Spleen (tissue), 11 donors: ENCODE measurements at regions not wholly inside any gene's neighbourhood (a gene's known extent, or its start where the extent isn't known, plus 50 kb on each side); places are given as distances from the start of the nearest gene placed in this dataset.

Experiments used
- DNase-seq: peaks from one replicate; pipeline ENCODE4 v3.0.0-alpha.2; 2020
- H3K27ac ChIP-seq, 8 donors: fragments of 200-600 bp; sonication (generic) in 7 of 8; 1 replicate in 4 of 8; 2 replicates in 4 of 8; pipeline versions ENCODE4 v1.5.0 to v1.8.0; 2016 to 2021; ENCODE audit warnings: inconsistent platforms in 4 of 8, mild to moderate bottlenecking in 4 of 8, moderate library complexity in 1 of 8
- H3K27me3 ChIP-seq, 7 donors: fragments of 200-600 bp; sonication (generic) in 6 of 7; replicated peaks in 1 of 7; 1 replicate in 4 of 7; 2 replicates in 3 of 7; pipeline versions ENCODE4 v1.5.0 to v1.8.0; 2016 to 2021; ENCODE audit warnings: inconsistent platforms in 3 of 7, mild to moderate bottlenecking in 1 of 7
- H3K36me3 ChIP-seq, 6 donors: fragments of 200-600 bp; sonication (generic) in 5 of 6; 1 replicate in 4 of 6; 2 replicates in 2 of 6; pipeline versions ENCODE4 v1.5.0 to v1.8.0; 2016 to 2021; ENCODE audit warnings: inconsistent platforms in 2 of 6
- H3K4me1 ChIP-seq, 6 donors: fragments of 200-600 bp; sonication (generic) in 5 of 6; 1 replicate in 3 of 6; 2 replicates in 3 of 6; pipeline versions ENCODE4 v1.5.0 to v1.8.0; 2016 to 2021; ENCODE audit warnings: inconsistent platforms in 3 of 6
- H3K4me3 ChIP-seq, 8 donors: fragments of 200-600 bp; sonication (generic) in 7 of 8; 1 replicate in 4 of 8; 2 replicates in 4 of 8; pipeline versions ENCODE4 v1.5.0 to v1.8.0; 2016 to 2021; ENCODE audit warnings: inconsistent platforms in 4 of 8, mild to moderate bottlenecking in 4 of 8, moderate library complexity in 2 of 8
- H3K9me3 ChIP-seq, 8 donors: fragments of 200-600 bp; sonication (generic) in 7 of 8; 1 replicate in 4 of 8; 2 replicates in 4 of 8; pipeline versions ENCODE4 v1.5.0 to v1.8.0; 2016 to 2021; ENCODE audit warnings: inconsistent platforms in 4 of 8
- CTCF ChIP-seq, 11 experiments: fragments of 200-600 bp in 7 of 11; fragments of 450-650 bp in 4 of 11; sonication (generic) in 4 of 11; IDR thresholded peaks in 8 of 11; conservative IDR thresholded peaks in 3 of 11; 1 replicate in 7 of 11; 2 replicates in 4 of 11; pipeline versions ENCODE4 v1.4.0 to v1.8.0; 2016 to 2021; ENCODE audit warnings: antibody characterized with exemption in 11 of 11, inconsistent platforms in 4 of 11, mild to moderate bottlenecking in 1 of 11
- POLR2A ChIP-seq, 3 donors: fragments of 450-650 bp; IDR thresholded peaks; one replicate each; pipeline ENCODE4 v1.5.1; 2017; ENCODE audit warnings: antibody characterized with exemption in 3 of 3, mild to moderate bottlenecking in 1 of 3
- POLR2AphosphoS5 ChIP-seq, 3 donors: sonication (generic); formaldehyde crosslinking; IDR thresholded peaks; one replicate each; pipeline ENCODE4 v1.5.1; 2017; ENCODE audit warnings: antibody characterized with exemption in 3 of 3
- WGBS, 5 donors: extraction: QIAGEN DNeasy Blood & Tissue Kit in 3 of 5; methylation state at CpG; one replicate each; pipeline versions ENCODE4 v1.1.5 to v1.1.7; 2013 to 2018; 5-methylcytosine and 5-hydroxymethylcytosine counted together
- intact Hi-C: fragments of 100-400 bp; cut with DNase I; formaldehyde crosslinking; loops from one replicate; pipeline ENCODE4 v1.15.0; 2023; ENCODE audit warnings: low total_unique reads
- donor health status: healthy with polysubstance abuse.
- donor health status: DM: no; HTN: no; CAD: no; lungs with moderate emphysema.
- donor health status: DM: no; HTN: no; CAD: no.
- donor health status: Bipolar disorder and iron deficiency.
- donor health status: healthy.
- donor health status: DM: no; HTN: no; CAD: no.
- donor health status: DM: yes; HTN: yes; CAD: no.

GRCh38 chr13:103371271-103371670 lies 305.1 kb upstream of the SLC10A2 start:
- Histone ChIP-seq H3K27me3 (no peaks in the 10 kb centered on the region), H3K4me1 (no peaks in the 10 kb centered on the region), H3K9me3 (peaks cover 0 to 7% (median 0%) of the 10 kb centered on the region in 8 donors), H3K4me3 (no peak overlapping the region), H3K36me3 (no peaks in the 10 kb centered on the region), H3K27ac (no peak overlapping the region)
- intact Hi-C loops, result no loop called here
- 64 to 79% (median 70%) methylated on average over 2 of the region's 2 CpGs for WGBS, 5 donors
- no peak for DNase-seq
- TF ChIP-seq CTCF (IDR thresholded peaks at IDR 0.05 in 8 of 11, conservative IDR thresholded peaks at IDR 0.05 in 3 of 11), result no peak
- no peak for TF ChIP-seq POLR2AphosphoS5 (IDR thresholded peaks at IDR 0.05)
- TF ChIP-seq POLR2A (IDR thresholded peaks at IDR 0.05), result no peak

GRCh38 chr13:103370790-103371189 lies 304.6 kb upstream of the SLC10A2 start:
- Histone ChIP-seq H3K9me3 (peaks cover 0 to 6% (median 0%) of the 10 kb centered on the region in 8 donors), H3K4me3 (no peak overlapping the region), H3K27me3 (no peaks in the 10 kb centered on the region), H3K27ac (no peak overlapping the region), H3K36me3 (no peaks in the 10 kb centered on the region), H3K4me1 (no peaks in the 10 kb centered on the region)
- no peak for DNase-seq
- WGBS, 5 donors, result 62 to 89% (median 73%) methylated on average over 1 of the region's 1 CpG
- intact Hi-C loops, result no loop called here
- TF ChIP-seq POLR2AphosphoS5 (IDR thresholded peaks at IDR 0.05), result no peak
- no peak for TF ChIP-seq CTCF (IDR thresholded peaks at IDR 0.05 in 8 of 11, conservative IDR thresholded peaks at IDR 0.05 in 3 of 11)
- TF ChIP-seq POLR2A (IDR thresholded peaks at IDR 0.05), result no peak

GRCh38 chr13:103358255-103358932 lies 292.2 kb upstream of the SLC10A2 start:
- intact Hi-C loops, result no loop called here
- Histone ChIP-seq H3K36me3 (no peaks in the 10 kb centered on the region), H3K4me3 (no peak overlapping the region), H3K4me1 (no peaks in the 10 kb centered on the region), H3K9me3 (peaks cover 0 to 5% (median 0%) of the 10 kb centered on the region in 8 donors), H3K27ac (no peak overlapping the region), H3K27me3 (no peaks in the 10 kb centered on the region)
- TF ChIP-seq POLR2A (IDR thresholded peaks at IDR 0.05) (no peak), POLR2AphosphoS5 (IDR thresholded peaks at IDR 0.05) (no peak), CTCF (IDR thresholded peaks at IDR 0.05 in 8 of 11, conservative IDR thresholded peaks at IDR 0.05 in 3 of 11) (no peak)
- 49 to 58% (median 52%) methylated on average over 6 of the region's 6 CpGs for WGBS, 5 donors
- DNase-seq, result no peak

GRCh38 chr13:103356226-103356864 lies 290.1 kb upstream of the SLC10A2 start:
- H3K27ac ChIP-seq, result no peak overlapping the region
- intact Hi-C loops, result no loop called here
- no peaks in the 10 kb centered on the region for H3K27me3 ChIP-seq
- no peak for DNase-seq
- H3K36me3 ChIP-seq, result no peaks in the 10 kb centered on the region
- H3K9me3 ChIP-seq, result peaks cover 0 to 5% (median 0%) of the 10 kb centered on the region in 8 donors
- H3K4me3 ChIP-seq, result no peak overlapping the region
- no peaks in the 10 kb centered on the region for H3K4me1 ChIP-seq
- TF ChIP-seq POLR2AphosphoS5 (IDR thresholded peaks at IDR 0.05) (no peak), POLR2A (IDR thresholded peaks at IDR 0.05) (no peak), CTCF (IDR thresholded peaks at IDR 0.05 in 8 of 11, conservative IDR thresholded peaks at IDR 0.05 in 3 of 11) (no peak)
- 83 to 90% (median 89%) methylated on average over 6 of the region's 6 CpGs for WGBS, 5 donors
